ENCODE measurements at regions not wholly inside any gene's neighbourhood (a gene's known extent, or its start where the extent isn't known, plus 50 kb on each side); places are given as distances from the start of the nearest gene placed in this dataset.

DNA sequence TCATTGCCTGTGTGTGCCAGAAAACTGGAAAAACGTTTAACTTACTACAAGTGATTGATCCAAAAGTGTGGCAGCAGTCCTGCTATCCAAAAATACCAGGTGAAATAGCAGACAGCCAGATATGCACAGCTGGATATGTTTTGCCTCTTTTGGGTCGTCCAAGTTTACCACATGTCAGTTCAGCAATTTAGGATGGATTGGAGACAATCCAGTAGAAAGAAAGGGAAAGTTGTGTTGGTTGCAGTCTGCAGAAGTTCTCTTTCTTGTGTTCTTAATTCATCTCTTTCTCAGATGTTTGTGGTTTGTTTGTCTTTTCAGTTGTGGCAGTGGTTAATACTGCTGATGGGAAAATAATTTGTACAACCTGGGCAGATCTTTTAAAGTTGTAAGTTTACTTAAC, 645.0 kb downstream of the PTPRC start:
- TF ChIP-seq, protein P1, sequence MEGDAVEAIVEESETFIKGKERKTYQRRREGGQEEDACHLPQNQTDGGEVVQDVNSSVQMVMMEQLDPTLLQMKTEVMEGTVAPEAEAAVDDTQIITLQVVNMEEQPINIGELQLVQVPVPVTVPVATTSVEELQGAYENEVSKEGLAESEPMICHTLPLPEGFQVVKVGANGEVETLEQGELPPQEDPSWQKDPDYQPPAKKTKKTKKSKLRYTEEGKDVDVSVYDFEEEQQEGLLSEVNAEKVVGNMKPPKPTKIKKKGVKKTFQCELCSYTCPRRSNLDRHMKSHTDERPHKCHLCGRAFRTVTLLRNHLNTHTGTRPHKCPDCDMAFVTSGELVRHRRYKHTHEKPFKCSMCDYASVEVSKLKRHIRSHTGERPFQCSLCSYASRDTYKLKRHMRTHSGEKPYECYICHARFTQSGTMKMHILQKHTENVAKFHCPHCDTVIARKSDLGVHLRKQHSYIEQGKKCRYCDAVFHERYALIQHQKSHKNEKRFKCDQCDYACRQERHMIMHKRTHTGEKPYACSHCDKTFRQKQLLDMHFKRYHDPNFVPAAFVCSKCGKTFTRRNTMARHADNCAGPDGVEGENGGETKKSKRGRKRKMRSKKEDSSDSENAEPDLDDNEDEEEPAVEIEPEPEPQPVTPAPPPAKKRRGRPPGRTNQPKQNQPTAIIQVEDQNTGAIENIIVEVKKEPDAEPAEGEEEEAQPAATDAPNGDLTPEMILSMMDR (IDR thresholded peaks at IDR 0.05; ENCODE audit: poor library complexity, severe bottlenecking) = no peak
- TF ChIP-seq MXI1 (conservative IDR thresholded peaks at IDR 0.05; ENCODE audit: poor library complexity, severe bottlenecking) = no peak
- TF ChIP-seq TAF1 (IDR thresholded peaks at IDR 0.05; ENCODE audit: low read depth) = no peak
- no peak for TF ChIP-seq POLR2AphosphoS5 (IDR thresholded peaks at IDR 0.05)
- TF ChIP-seq SMC3 (conservative IDR thresholded peaks at IDR 0.05; ENCODE audit: poor library complexity) = no peak
- no peak for TF ChIP-seq EP300 (conservative IDR thresholded peaks at IDR 0.05; ENCODE audit: poor library complexity, severe bottlenecking)
- TF ChIP-seq EZH2 (IDR thresholded peaks at IDR 0.05; ENCODE audit: borderline replicate concordance, insufficient read depth, low read length, poor library complexity, severe bottlenecking) = no peak
- TF ChIP-seq, protein P2, sequence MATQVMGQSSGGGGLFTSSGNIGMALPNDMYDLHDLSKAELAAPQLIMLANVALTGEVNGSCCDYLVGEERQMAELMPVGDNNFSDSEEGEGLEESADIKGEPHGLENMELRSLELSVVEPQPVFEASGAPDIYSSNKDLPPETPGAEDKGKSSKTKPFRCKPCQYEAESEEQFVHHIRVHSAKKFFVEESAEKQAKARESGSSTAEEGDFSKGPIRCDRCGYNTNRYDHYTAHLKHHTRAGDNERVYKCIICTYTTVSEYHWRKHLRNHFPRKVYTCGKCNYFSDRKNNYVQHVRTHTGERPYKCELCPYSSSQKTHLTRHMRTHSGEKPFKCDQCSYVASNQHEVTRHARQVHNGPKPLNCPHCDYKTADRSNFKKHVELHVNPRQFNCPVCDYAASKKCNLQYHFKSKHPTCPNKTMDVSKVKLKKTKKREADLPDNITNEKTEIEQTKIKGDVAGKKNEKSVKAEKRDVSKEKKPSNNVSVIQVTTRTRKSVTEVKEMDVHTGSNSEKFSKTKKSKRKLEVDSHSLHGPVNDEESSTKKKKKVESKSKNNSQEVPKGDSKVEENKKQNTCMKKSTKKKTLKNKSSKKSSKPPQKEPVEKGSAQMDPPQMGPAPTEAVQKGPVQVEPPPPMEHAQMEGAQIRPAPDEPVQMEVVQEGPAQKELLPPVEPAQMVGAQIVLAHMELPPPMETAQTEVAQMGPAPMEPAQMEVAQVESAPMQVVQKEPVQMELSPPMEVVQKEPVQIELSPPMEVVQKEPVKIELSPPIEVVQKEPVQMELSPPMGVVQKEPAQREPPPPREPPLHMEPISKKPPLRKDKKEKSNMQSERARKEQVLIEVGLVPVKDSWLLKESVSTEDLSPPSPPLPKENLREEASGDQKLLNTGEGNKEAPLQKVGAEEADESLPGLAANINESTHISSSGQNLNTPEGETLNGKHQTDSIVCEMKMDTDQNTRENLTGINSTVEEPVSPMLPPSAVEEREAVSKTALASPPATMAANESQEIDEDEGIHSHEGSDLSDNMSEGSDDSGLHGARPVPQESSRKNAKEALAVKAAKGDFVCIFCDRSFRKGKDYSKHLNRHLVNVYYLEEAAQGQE (IDR thresholded peaks at IDR 0.05; ENCODE audit: borderline replicate concordance) = no peak

Measured in neural cell (in vitro differentiated cells).